HG03442 (cell line): ENCODE measurements at regions not wholly inside any gene's neighbourhood (a gene's known extent, or its start where the extent isn't known, plus 50 kb on each side); places are given as distances from the start of the nearest gene placed in this dataset.

ENCODE experiments used
- ATAC-seq: cut with Tn5 transposase; IDR thresholded peaks from one replicate; pipeline ENCODE4 v1.9.1; 2021; ENCODE audit warnings: mild to moderate bottlenecking, moderate library complexity; ENCODE audit not compliant: unreplicated experiment

DNA sequence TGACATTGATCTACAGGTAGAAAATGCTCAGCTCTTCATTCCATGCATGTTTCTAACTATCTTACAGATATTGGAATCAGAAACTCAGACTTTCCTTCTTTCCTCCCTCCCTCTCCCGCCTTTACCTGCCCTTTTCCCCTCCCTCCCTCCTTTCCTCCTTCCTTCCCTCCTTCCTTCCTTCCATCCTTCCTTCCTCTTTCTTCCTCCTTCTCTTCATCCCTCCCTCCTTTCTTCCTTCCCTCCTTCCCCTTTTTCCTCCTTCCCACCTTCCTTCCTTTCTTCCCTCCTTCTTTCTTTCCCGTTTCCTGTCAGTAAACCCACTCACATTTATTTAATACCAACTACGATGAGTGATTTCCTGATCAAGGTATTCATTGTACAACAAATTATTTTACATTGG lies 113.4 kb upstream of the IRS2 start:
- no peak for ATAC-seq

DNA sequence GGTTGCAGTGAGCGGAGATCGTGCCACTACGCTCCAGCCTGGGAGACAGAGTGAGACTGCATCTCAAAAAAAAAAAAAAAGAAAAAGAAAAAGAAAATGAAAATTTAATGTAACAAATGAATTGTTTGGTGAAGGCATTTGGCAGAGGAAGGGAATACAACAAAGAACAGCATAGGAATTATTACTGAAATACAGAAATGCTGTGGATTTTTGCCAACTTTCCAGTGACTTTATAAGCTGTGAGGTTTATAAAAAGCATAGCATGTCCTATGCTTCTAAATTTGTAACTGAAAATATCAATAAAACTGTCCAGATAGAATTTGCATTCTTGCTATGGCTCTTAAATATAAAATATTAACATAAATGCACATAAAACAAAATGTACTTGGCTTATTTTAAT lies 112.9 kb upstream of the IRS2 start:
- ATAC-seq, result no peak

DNA sequence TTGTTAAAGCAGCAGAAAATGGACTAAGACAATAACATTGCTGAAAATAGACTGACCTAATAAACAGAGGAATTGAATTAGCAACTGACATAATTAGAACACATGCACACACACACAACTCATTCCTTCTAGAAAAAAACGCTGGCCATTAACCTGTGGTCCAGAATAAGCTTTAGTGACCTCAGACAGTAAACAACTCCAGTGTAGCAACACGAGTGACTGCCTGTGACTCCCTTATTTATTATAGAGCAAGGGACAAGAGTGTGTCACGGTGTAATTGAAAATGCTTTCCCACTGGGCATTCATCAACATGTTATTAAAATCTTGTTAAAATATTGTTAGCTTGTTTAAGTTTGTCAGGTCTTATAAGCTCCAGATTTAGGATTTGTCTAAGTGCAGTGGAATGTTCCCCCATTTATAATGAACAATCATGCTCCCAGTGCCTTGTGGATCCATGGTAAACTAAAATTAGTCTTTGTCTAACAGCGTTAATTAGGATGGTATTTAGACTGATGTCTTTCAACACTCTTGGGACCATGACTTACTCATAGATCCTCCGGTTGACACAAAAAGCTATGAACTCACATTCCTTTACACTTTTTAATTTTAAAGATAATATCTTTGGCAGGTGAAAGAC lies 111.7 kb upstream of the IRS2 start:
- ATAC-seq, result no peak

DNA sequence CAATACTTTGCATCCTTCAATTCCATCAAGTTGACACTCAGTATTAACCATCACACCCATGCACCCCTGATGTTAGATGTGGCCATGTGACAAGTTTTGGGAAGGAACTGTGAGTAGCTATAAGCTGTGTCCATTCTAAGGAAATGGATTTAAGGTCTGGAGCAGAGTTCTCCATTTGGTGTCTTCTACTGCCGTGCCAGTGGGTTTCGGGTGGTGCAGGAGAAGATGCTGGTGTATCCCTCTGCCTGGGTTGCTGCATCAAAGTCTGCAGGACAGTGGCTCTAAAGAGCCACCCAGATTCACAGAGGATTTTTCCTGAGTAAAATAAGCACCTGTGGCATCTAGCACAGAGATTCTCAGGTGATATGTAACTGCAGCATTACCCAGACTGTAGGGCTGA lies 105.7 kb upstream of the IRS2 start:
- no peak for ATAC-seq

DNA sequence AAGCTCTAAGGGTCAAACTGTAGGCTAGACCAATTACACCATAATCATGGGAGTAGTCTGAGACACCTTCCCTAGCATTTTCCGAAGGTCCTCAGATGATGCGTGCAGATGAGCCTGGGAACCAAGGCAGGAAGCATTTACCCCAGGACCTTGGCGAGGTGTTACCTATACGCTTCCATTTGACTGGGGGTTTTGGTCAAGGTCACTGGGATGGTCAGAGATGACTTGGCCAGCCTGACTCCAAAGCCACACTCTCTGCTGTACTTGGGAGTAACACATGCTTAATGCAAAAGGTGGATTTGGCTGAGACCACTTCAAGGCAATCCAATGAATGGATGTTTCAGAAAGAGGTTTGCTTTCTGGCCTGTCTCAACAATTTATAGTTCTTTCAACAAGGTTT lies 98.9 kb upstream of the IRS2 start:
- ATAC-seq, result no peak

DNA sequence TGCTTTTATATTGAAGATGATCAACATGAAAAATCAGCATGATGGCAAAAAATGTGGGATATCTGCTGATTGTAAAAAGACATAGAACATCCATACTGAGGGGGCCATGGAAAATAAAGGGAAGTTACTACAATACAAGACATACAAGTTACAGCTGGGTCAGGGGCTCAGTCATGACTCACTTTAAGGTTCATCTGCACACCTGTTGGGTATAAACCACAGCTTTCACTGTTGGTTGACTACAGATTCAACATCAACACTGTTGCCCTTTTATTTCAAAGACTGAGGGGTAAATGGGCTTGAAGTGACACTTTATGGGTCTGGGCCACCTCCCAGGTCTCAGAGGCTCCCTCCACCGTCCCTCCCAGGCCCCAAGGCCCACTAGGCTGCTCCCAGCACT lies 98.1 kb upstream of the IRS2 start:
- no peak for ATAC-seq

DNA sequence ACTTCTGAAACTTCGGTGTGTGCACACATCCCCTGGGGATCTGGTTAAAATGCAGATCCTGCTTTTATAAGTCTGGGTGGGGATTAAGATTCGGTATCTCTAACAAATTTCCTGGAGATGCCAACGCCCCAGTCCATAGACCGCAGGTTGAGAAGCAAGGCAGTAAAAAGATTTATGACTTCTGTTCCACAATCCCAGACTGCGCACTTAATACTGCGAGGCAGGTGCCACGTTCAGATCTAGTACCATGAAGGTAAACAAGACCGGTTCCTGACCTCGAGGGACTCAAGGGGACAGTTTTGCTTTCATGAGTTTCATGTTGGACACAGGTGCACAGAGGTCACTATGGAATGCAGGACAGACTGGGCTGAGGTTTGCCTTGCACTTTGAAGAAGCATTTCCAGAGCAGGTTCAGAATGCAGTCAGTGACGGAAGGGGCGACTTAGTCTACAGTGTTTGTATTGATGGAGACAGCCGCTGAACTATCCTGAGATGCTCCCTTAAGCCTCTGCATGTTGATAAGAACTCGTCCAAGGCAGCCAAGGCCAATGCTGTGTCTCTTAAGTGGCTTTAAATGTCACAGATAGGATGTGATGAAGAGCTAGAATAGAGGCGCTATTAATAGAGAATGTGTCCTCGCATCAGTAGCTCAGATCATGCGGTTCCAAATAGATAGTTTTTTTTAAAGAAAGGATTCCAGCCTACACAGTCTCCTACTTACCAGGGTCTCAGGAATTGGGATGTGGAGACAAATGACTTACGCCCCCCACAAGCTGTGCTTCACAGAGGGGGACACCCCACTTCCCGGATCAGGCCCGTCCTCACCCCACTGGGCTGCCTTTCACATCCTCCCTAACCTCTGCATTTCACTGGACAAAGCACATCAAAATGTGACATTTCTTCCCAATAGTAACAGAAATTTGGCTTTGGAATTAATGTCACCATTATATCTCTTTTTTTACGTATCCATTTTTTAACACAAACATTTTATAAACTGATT lies 97.1 kb upstream of the IRS2 start:
- ATAC-seq, result no peak

DNA sequence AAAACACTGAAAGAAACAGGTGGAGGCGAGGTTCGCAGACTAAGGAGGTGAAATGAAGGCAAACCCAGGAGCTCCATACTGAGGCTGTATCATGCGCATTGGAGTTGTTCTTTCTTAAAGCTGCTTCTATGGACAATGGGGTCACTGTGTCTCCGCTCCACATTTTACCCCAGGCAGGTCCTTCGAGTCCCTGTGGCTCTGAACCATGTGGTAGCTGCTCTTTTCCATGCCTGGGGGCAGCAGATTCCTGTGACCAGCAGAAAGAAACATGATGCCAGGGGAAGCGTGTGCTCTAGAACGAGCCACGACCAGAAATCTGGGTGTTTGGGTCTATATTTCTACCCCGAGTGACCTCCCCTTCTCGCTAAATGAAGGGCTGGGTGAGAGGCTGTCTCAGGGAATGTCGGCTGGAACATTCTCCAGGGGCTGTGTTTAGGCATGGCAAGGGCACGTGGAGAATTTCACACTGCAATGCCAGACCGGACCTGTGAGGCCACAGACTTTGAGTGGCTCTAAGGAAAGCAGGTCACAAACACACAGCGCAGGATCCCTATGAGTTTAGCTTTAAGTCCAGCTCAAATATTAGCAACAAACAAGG lies 95.7 kb upstream of the IRS2 start:
- no peak for ATAC-seq

DNA sequence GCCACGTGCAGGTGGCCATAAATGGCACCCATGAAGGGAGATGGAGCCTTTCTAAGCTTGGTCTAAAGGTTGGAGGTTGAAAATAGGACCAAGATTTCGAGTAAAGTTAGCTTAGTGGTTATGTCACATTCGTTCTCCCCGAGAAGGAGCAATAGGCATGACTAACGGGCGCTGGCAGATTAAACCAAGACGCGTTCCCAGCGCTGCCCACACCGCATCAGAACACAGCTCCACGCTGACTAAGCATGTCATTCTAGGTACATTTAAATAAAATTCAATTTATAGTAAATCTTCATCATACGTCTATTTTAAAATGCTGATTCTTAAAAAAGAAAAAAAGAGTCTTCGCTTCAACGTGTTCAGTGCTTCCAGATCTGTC lies 95.0 kb upstream of the IRS2 start:
- no peak for ATAC-seq

DNA sequence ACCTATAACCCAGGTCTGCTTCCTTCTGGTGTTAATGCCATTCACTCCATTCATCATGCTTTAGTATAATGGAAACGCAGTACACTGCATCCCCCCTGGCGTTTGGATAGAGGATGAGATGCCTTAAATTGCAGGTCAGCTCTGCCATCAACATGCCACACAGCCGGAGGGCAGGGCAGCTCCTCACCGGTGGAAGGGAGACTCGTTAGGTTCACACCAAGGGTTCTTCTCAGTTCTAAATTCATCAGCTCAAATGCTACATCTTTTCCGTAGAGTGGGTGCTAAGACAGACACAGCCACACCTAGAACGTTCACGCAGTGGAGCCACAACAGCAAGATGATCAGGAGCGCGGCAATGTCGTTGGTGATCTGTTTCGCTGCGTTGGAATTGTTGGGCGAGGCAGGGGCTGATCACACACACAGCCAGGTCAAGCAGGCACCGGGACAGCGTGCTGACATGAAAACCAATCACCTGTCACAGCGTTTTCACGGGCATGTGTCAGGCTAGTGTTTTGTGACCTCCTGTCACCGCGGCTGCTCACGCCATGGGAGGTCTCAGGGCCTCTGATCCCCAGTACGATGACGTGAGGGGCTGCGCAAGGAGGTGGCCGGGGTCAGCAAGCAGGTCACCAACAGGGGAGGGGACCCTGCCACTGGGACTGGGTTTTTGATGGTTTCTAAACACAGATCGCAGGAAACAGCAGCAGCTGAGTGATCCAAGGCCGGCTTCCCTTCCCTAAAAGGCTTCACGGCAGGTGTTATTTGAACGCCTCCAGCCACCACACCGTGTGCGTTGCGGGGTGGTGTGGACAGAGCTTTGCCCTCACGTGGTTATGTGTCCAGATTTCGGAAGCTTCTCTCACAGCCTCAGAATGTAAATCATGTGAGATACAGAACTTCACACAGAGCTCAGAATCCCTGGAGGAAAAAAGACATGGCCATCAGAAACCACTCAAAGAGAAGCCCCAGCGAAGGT lies 94.3 kb upstream of the IRS2 start:
- no peak for ATAC-seq

DNA sequence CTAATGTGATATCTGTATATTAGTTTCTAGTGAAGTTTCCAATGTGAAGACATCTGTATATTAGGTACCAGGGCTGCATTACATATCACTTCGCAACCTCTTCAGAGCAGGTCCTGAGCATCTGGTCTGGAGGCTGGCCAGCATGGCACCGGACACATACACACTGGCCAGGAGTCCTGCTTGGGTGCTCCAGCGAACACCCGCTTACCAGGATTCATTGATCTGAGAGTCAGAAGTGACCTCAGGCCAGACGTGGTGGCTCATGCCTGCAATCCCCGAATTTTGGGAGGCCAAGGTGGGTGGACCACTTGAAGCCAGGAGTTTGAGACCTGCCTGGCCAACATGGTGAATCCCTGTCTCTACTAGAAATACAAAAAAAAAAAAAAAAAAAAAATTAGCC lies 93.0 kb upstream of the IRS2 start:
- ATAC-seq, result no peak

DNA sequence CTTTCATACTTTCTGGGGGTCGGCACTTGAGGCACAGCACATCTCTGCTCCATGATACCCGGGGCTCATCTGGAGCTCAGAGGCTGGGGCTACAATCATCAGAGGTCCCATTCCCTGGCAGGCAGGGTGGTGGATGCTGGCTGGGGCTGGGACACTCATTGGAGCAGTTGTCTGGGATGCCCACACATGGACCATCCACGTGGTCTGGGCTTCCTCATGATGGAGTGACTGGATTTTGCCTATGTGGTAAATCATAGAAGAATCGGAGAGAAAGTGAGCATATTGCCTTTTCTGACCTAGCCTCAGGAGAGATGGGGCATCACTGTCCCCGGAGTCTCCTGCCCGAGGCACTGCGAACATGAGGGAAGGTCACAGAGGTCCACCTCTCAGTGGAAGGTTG lies 91.4 kb upstream of the IRS2 start:
- ATAC-seq, result no peak

DNA sequence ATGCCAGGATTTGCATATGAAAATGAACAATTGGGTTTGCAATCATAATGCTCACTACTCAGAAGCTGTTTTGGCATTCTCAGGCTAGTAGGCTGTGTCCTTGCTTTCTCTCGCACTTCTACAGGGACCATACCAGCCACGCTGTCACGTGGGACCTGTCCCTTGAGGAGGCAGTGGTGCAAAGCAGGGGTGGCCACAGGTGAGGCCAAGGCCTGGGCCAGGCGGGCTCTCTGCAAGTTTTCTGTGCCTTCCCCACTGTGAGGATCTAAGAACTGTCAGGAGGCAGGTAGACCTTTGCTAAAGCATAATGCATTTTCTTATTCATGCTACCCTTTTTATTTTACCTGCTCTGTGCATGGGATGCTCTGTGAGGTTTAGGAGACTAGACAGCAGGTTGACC lies 89.4 kb upstream of the IRS2 start:
- no peak for ATAC-seq

DNA sequence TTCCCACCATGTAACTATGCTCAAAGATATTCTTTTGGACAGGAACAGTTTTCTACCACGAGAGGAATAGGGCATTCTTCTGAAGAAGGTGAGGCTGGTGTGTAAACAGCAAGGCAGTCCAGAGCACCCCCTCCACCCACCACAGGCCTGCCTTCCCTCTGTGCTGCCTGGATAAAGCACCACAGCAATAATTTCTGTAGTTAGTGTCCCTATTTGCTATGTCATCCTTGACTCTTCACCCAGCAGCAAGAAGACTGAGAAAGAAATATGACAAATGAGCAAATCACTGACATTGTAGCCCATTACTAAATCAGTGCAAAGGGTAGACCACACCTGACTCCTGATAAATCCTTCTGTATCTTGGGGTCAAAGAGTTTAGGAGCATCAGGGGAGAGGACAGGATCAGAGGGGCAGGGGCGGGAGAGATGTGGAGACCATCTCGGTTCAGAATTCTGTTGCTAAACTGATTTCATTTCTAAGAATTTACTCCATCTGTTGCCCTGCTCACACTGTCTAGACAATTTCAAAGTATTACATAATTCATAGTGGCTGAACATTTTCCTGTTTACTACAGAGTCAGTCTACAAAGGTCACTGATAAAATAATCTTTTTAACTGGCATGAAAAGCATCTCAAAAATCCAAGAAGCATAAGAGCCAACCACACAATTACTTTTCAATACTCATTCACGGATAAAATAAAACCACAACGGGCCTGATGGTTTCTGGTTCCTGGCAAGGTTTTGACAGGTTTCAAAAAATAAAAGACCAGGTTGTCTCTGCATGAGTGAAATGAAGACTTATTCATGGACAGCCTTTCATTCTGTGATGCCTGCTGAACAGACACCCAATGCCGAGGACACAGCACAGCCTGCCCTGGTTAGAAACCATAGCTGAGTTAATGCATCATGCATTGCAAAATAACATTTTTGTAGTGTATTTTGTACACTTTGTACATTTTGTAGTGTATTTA lies 88.4 kb upstream of the IRS2 start:
- no peak for ATAC-seq

DNA sequence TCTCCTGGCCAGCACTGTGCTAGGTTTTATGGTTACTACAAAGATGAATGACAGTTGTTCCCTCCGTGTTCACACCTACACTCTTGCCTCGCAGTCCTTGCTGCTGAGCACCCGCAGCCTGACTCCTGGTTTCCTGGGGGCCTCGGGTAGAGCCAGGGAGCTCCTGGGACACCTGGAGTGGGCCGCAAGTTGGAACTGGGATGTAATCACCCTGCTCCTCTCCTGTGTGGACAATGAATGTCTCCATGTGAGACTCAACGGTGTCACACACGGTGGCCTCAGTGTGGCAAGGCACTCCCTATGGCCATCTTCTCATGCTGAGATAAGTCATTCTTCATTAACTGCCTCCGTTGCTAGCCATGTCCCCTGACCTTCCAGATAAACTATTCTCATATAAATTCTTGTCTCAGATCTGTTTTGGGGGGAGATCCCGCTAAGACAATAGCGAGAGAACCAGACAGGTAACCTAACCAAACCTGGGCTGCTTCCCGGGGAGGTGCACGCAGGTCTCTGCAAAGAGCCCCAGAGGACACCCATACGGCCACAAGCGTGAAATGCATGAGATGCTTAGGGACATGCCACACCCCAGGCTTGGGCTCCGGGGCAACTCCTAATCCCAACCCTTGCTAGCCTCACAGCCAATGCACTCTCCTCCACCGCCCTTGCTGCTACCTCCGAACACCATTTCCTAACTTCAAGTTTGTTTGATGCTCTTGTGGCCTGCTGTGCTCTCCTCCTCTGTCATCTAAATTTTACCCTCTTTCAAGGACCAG lies 87.2 kb upstream of the IRS2 start:
- ATAC-seq, result no peak

DNA sequence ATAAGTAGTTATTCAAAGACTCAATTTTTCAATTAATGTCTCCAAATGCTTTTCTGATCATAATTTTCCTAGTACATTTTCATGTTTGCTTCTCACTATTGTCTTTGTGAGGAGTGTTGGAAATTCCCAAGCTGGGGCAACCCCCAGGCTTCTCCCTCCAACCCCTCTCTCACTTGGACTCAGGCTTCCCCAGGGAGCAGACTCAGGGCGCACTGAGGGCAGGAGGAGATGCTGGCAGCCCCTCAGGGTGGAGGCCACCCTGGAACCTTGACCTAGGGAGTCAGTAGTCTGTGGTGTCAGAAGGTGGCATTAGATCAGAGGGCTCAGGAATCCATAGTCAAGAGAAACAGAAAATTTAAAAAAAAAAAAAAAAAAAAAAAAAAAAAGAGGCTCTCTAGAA lies 86.5 kb upstream of the IRS2 start:
- ATAC-seq, result no peak

DNA sequence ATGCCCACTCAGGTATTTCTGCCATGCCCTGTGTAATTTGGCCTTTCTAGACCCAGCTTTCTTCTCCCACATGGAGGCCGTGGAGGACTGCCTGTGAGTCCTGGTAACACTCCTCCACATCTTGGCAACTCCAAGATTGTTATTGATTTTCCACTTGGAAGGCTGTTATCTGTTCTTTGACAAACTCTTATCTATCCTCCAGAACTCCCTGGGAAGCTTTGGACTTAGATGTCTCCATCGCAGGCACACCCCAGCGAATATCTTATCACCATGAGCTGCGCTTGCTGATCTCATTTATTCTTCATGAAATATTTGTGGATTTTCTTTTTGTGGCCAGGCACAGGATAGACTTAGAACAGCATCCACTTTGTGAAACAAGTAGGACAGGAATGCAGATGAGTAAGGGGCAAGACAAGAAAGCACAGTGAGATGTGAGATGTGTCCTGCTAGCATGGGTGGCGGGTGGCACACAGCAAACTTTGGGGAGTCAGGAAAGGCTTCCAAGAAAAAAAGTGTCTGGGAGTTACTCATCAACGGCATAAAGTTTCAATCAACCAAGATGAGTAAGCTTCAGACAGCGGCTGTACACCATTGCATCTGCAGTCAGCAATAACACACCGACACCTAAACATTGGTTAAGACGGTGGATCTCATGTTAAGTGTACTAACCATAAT lies 84.5 kb upstream of the IRS2 start:
- no peak for ATAC-seq

DNA sequence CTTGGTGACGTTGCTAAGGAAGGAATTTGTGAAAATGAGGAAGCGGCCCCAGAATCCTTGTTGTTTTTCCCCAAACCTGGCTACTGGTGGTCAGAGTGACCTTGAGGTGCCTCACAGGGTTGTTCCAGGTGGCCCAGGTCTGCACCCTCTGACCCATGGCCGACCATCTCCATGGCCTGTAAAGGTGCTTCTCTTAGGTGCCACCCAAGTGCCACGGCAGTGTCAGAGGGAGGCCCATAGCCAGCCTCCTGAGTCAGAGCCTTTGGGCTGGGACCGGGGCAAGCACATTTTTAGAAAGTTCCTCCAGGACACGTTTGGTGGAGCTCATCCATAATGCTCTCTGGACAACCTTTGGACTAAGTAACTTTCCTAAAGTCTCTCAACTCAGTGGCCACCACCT lies 83.9 kb upstream of the IRS2 start:
- ATAC-seq, result no peak
